ENCODE measurements at regions not wholly inside any gene's neighbourhood (a gene's known extent, or its start where the extent isn't known, plus 50 kb on each side); places are given as distances from the start of the nearest gene placed in this dataset.

DNA sequence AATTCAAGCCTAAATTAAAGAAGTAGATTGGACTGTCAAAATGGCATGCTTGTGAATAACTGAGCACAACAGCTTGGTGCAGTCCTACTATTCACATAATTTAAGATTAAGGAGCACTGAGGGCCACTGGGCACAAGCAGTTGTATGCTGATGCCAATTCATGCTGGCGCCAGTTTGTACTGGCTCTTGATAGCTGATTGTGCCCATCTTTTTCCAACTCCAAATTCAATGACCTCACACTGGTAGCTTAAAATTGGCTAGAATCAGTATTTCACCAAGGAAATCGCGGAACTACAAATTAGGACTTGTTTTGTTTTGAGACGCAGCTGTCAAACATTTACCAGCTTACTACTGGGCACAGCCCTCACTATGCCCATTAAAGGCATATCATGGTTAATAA lies 969.2 kb downstream of the JRKL start:
- no peak overlapping the region for H3K4me3 Mint-ChIP-seq
- H4K20me1 ChIP-seq (ENCODE audit: low read depth) = no peaks in the 10 kb centered on the region
- H3K4me2 ChIP-seq = no peak overlapping the region
- TF ChIP-seq, protein P1, sequence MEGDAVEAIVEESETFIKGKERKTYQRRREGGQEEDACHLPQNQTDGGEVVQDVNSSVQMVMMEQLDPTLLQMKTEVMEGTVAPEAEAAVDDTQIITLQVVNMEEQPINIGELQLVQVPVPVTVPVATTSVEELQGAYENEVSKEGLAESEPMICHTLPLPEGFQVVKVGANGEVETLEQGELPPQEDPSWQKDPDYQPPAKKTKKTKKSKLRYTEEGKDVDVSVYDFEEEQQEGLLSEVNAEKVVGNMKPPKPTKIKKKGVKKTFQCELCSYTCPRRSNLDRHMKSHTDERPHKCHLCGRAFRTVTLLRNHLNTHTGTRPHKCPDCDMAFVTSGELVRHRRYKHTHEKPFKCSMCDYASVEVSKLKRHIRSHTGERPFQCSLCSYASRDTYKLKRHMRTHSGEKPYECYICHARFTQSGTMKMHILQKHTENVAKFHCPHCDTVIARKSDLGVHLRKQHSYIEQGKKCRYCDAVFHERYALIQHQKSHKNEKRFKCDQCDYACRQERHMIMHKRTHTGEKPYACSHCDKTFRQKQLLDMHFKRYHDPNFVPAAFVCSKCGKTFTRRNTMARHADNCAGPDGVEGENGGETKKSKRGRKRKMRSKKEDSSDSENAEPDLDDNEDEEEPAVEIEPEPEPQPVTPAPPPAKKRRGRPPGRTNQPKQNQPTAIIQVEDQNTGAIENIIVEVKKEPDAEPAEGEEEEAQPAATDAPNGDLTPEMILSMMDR (IDR thresholded peaks at IDR 0.05) = no peak
- TF ChIP-seq EZH2phosphoT487 (IDR thresholded peaks at IDR 0.05) (no peak), EZH2 (IDR thresholded peaks at IDR 0.05) (no peak)
- no peak overlapping the region for H3K4me3 ChIP-seq
- H2AFZ ChIP-seq (replicated peaks) = no peak overlapping the region
- no peaks in the 10 kb centered on the region for H3K36me3 Mint-ChIP-seq
- DNase-seq (ENCODE audit: low spot score) = no peak
- H3K9me3 Mint-ChIP-seq = no peaks in the 10 kb centered on the region
- peaks cover 9% of the 10 kb centered on the region for H3K4me1 Mint-ChIP-seq
- no peaks in the 10 kb centered on the region for H3K27me3 ChIP-seq
- no peak overlapping the region for H3K27ac Mint-ChIP-seq
- no peaks in the 10 kb centered on the region for H3K79me2 ChIP-seq (ENCODE audit: low read depth)
- H3K9ac ChIP-seq = no peak overlapping the region
- no peaks in the 10 kb centered on the region for H3K36me3 ChIP-seq
- H3K4me1 ChIP-seq = peaks cover 2% of the 10 kb centered on the region
- no peaks in the 10 kb centered on the region for H3F3A ChIP-seq (ENCODE audit: low read depth)
- no peaks in the 10 kb centered on the region for H3K27me3 Mint-ChIP-seq (ENCODE audit: insufficient read depth, low read depth)
- no peaks in the 10 kb centered on the region for H3K9me3 ChIP-seq (ENCODE audit: low read depth)
- H3K27ac ChIP-seq = no peak overlapping the region

- Histone ChIP-seq H3K27me3 (no peaks in the 10 kb centered on the region), H3F3A (ENCODE audit: low read depth) (no peaks in the 10 kb centered on the region), H3K36me3 (no peaks in the 10 kb centered on the region), H3K9ac (no peak overlapping the region), H3K9me3 (ENCODE audit: low read depth) (no peaks in the 10 kb centered on the region), H3K4me3 (no peak overlapping the region), H3K4me2 (no peak overlapping the region), H3K27ac (no peak overlapping the region), H3K79me2 (ENCODE audit: low read depth) (no peaks in the 10 kb centered on the region), H3K4me1 (no peaks in the 10 kb centered on the region), H4K20me1 (ENCODE audit: low read depth) (no peaks in the 10 kb centered on the region), H2AFZ (replicated peaks) (no peak overlapping the region)
- Mint-ChIP-seq H3K27ac (no peak overlapping the region), H3K4me1 (no peaks in the 10 kb centered on the region), H3K9me3 (peaks cover 3% of the 10 kb centered on the region), H3K27me3 (ENCODE audit: insufficient read depth, low read depth) (no peaks in the 10 kb centered on the region), H3K36me3 (no peaks in the 10 kb centered on the region), H3K4me3 (no peak overlapping the region)
- TF ChIP-seq EZH2phosphoT487 (IDR thresholded peaks at IDR 0.05) = no peak
- TF ChIP-seq, protein P1 (IDR thresholded peaks at IDR 0.05) = no peak
- no peak for TF ChIP-seq EZH2 (IDR thresholded peaks at IDR 0.05)
- no peak for DNase-seq (ENCODE audit: low spot score)
These were observed 972.1 kb downstream of the JRKL start for GRCh38 chr11:97361812-97362378.

DNA sequence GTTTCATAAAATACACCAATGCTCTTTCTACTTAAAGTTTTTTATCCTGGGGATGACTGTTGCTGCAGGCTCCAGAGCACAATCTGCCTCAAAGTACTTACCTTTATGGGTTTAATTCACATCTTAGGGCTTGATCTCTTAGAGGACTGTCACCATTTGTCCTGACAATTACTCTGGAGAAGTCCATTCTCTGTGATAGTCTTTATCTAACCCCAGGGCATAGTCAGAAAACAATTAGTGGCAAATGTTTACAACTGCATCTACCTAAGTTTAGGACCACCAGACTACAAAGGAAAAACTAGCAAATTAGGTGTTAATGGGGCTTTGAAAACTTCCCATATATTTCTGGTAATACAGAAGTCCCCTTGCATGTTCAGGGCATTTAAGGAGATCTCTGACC lies 973.5 kb downstream of the JRKL start:
- H3K4me3 Mint-ChIP-seq = no peak overlapping the region
- Histone ChIP-seq H4K20me1 (ENCODE audit: low read depth) (no peaks in the 10 kb centered on the region), H3K27me3 (no peaks in the 10 kb centered on the region), H3K27ac (no peak overlapping the region), H3K4me3 (no peak overlapping the region), H2AFZ (replicated peaks) (no peak overlapping the region), H3K36me3 (no peaks in the 10 kb centered on the region), H3K9ac (no peak overlapping the region), H3F3A (ENCODE audit: low read depth) (no peaks in the 10 kb centered on the region), H3K4me1 (no peaks in the 10 kb centered on the region), H3K79me2 (ENCODE audit: low read depth) (no peaks in the 10 kb centered on the region), H3K9me3 (ENCODE audit: low read depth) (no peaks in the 10 kb centered on the region), H3K4me2 (no peak overlapping the region)
- DNase-seq (ENCODE audit: low spot score) = no peak
- no peaks in the 10 kb centered on the region for H3K27me3 Mint-ChIP-seq (ENCODE audit: insufficient read depth, low read depth)
- no peaks in the 10 kb centered on the region for H3K36me3 Mint-ChIP-seq
- H3K27ac Mint-ChIP-seq = no peak overlapping the region
- H3K9me3 Mint-ChIP-seq = peaks cover 5% of the 10 kb centered on the region
- TF ChIP-seq EZH2phosphoT487 (IDR thresholded peaks at IDR 0.05) = no peak
- TF ChIP-seq, protein P1 (IDR thresholded peaks at IDR 0.05) = no peak
- no peak for TF ChIP-seq EZH2 (IDR thresholded peaks at IDR 0.05)
- no peaks in the 10 kb centered on the region for H3K4me1 Mint-ChIP-seq
